ENCODE measurements at regions not wholly inside any gene's neighbourhood (a gene's known extent, or its start where the extent isn't known, plus 50 kb on each side); places are given as distances from the start of the nearest gene placed in this dataset.

- Histone ChIP-seq H3K36me3 (no peaks in the 10 kb centered on the region), H3K9me3 (no peaks in the 10 kb centered on the region), H3K27me3 (no peaks in the 10 kb centered on the region), H3K27ac (no peak overlapping the region), H3K4me1 (peaks cover 0 to 7% of the 10 kb centered on the region in 2 donors), H3K4me3 (no peak overlapping the region)
- TF ChIP-seq, protein P1, sequence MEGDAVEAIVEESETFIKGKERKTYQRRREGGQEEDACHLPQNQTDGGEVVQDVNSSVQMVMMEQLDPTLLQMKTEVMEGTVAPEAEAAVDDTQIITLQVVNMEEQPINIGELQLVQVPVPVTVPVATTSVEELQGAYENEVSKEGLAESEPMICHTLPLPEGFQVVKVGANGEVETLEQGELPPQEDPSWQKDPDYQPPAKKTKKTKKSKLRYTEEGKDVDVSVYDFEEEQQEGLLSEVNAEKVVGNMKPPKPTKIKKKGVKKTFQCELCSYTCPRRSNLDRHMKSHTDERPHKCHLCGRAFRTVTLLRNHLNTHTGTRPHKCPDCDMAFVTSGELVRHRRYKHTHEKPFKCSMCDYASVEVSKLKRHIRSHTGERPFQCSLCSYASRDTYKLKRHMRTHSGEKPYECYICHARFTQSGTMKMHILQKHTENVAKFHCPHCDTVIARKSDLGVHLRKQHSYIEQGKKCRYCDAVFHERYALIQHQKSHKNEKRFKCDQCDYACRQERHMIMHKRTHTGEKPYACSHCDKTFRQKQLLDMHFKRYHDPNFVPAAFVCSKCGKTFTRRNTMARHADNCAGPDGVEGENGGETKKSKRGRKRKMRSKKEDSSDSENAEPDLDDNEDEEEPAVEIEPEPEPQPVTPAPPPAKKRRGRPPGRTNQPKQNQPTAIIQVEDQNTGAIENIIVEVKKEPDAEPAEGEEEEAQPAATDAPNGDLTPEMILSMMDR (IDR thresholded peaks at IDR 0.05): no peak
- DNase-seq (ENCODE audit: low spot score in 2 of 2): no peak
- intact Hi-C loops (cut with DNase I): no loop called here
Observed at GRCh38 chr5:58202941-58203444, 256.9 kb downstream of the PLK2 start.

DNA sequence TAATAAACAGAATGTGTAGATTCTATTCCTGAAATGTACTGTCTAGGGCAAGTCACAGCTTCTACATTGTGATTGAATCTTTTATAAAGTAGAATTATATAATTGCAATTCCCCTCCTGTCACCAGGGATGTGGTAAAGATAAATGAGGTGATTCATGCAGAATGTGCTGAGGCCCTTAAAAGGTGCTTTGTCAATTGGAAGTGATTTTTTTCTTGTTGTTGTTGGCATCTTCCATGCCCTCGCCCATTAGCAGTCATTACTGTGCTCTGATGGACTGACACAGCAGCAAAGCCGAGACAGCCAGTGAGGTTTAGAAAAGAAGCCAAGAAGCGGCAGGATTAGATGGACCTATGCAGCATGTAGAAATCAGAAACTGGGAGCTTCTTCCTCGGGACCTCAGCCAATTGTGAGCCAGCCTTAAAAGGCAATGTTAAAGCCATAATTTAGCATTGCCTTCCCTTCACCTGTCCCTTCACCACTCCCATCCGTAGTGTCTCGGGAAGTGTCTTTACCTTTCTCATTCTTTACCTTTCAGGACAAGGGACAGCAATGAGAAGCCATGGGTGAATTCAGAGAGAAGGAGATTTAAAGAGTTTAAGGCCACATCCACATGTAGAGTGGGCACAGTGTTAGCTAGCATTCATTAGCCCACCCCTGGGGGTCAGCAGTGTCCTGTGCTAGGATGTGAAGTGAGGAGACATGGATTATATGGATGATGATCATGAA, 257.8 kb downstream of the PLK2 start:
- H3K36me3 ChIP-seq: no peaks in the 10 kb centered on the region
- no peak overlapping the region for H3K27ac ChIP-seq
- peaks cover 0 to 7% of the 10 kb centered on the region in 2 donors for H3K4me1 ChIP-seq
- H3K27me3 ChIP-seq: no peaks in the 10 kb centered on the region
- DNase-seq (ENCODE audit: low spot score in 2 of 2): no peak
- TF ChIP-seq, protein P1 (IDR thresholded peaks at IDR 0.05): no peak
- intact Hi-C loops (cut with DNase I): no loop called here
- H3K4me3 ChIP-seq: no peak overlapping the region
- no peaks in the 10 kb centered on the region for H3K9me3 ChIP-seq

GRCh38 chr5:58200451-58200850, 259.4 kb downstream of the PLK2 start:
- Histone ChIP-seq H3K9me3 (no peaks in the 10 kb centered on the region), H3K27ac (no peak overlapping the region), H3K36me3 (no peaks in the 10 kb centered on the region), H3K4me3 (no peak overlapping the region), H3K27me3 (no peaks in the 10 kb centered on the region), H3K4me1 (peaks cover 0 to 7% of the 10 kb centered on the region in 2 donors)
- no peak for DNase-seq (ENCODE audit: low spot score in 2 of 2)
- intact Hi-C loops (cut with DNase I): no loop called here
- TF ChIP-seq, protein P1 (IDR thresholded peaks at IDR 0.05): no peak

GRCh38 chr5:58199087-58199486, 260.8 kb downstream of the PLK2 start:
- no peaks in the 10 kb centered on the region for H3K36me3 ChIP-seq
- intact Hi-C loops (cut with DNase I): no loop called here
- TF ChIP-seq, protein P1 (IDR thresholded peaks at IDR 0.05): no peak

DNA sequence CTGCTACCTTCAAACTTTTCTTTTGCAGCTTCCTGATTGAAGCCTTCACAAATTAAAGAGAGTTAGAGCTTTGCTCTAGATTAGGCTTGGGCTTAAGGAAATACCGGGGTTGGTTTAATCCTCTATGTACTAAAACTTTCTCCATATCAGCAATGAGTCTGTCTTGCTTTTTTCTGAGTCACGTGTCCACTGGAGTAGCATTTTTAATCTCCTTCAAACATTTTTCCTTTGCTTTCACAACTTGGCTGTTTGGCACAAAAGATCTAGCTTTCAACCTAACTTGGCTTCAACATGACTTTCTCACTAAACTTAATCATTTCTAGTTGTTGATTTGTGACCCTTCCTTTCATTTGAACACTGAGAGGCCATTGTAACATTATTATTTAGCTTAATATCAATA, 261.6 kb downstream of the PLK2 start:
- intact Hi-C loops (cut with DNase I): no loop called here
- no peak overlapping the region for H3K4me3 ChIP-seq
- peaks cover 0 to 7% of the 10 kb centered on the region in 2 donors for H3K4me1 ChIP-seq

More at GRCh38 chr5:58199087-58199486, 260.8 kb downstream of the PLK2 start:
- Histone ChIP-seq H3K4me3 (no peak overlapping the region), H3K27me3 (no peaks in the 10 kb centered on the region), H3K27ac (no peak overlapping the region), H3K9me3 (no peaks in the 10 kb centered on the region), H3K4me1 (peaks cover 0 to 7% of the 10 kb centered on the region in 2 donors)
- DNase-seq (ENCODE audit: low spot score in 2 of 2): no peak

More for the DNA sequence above, 261.6 kb downstream of the PLK2 start:
- no peak for DNase-seq (ENCODE audit: low spot score in 2 of 2)
- Histone ChIP-seq H3K27me3 (no peaks in the 10 kb centered on the region), H3K36me3 (no peaks in the 10 kb centered on the region), H3K27ac (no peak overlapping the region), H3K9me3 (no peaks in the 10 kb centered on the region)
- TF ChIP-seq, protein P1 (IDR thresholded peaks at IDR 0.05): no peak
